SJCRH30 (cell line): ENCODE measurements at regions not wholly inside any gene's neighbourhood (a gene's known extent, or its start where the extent isn't known, plus 50 kb on each side); places are given as distances from the start of the nearest gene placed in this dataset.

Source experiments
- DNase-seq, 2 experiments: peaks; one replicate each; pipeline ENCODE4 v3.0.0-alpha.2; 2015 to 2020
- H3K27ac ChIP-seq: fragments of 250-450 bp; sonication (Bioruptor Pico); 2 replicates; pipeline ENCODE4 v1.5.1; 2020; ENCODE audit warnings: mild to moderate bottlenecking, moderate library complexity
- H3K27me3 ChIP-seq: fragments of 250-450 bp; sonication (Bioruptor Pico); 2 replicates; pipeline ENCODE4 v1.5.1; 2020; ENCODE audit warnings: mild to moderate bottlenecking, moderate library complexity
- H3K36me3 ChIP-seq: fragments of 250-450 bp; sonication (Bioruptor Pico); 2 replicates; pipeline ENCODE4 v1.5.1; 2020; ENCODE audit warnings: mild to moderate bottlenecking, moderate library complexity
- H3K4me1 ChIP-seq: fragments of 250-450 bp; sonication (Bioruptor Pico); 2 replicates; pipeline ENCODE4 v1.5.1; 2020; ENCODE audit warnings: mild to moderate bottlenecking, moderate library complexity
- H3K4me3 ChIP-seq: fragments of 250-450 bp; sonication (Bioruptor Pico); 2 replicates; pipeline ENCODE4 v1.5.1; 2020; ENCODE audit warnings: mild to moderate bottlenecking, moderate library complexity
- H3K9me3 ChIP-seq: fragments of 250-450 bp; sonication (Bioruptor Pico); replicated peaks from 2 replicates; pipeline ENCODE4 v1.5.1; 2020; ENCODE audit warnings: mild to moderate bottlenecking, moderate library complexity

GRCh38 chrX:130974323-130974722 lies 71.3 kb upstream of the ENOX2 start:
- DNase-seq: no peak
- H3K27ac ChIP-seq: no peak overlapping the region
- no peaks in the 10 kb centered on the region for H3K27me3 ChIP-seq
- H3K4me3 ChIP-seq: no peak overlapping the region
- H3K9me3 ChIP-seq: no peaks in the 10 kb centered on the region
- H3K36me3 ChIP-seq: no peaks in the 10 kb centered on the region
- no peaks in the 10 kb centered on the region for H3K4me1 ChIP-seq

- Histone ChIP-seq H3K27me3 (no peaks in the 10 kb centered on the region), H3K4me1 (no peaks in the 10 kb centered on the region), H3K36me3 (no peaks in the 10 kb centered on the region), H3K9me3 (no peaks in the 10 kb centered on the region), H3K27ac (no peak overlapping the region), H3K4me3 (no peak overlapping the region)
- DNase-seq: peak; percentile 35 to 70
Observed at GRCh38 chrX:130975947-130976346, 72.9 kb upstream of the ENOX2 start.

- Histone ChIP-seq H3K27ac (no peak overlapping the region), H3K4me3 (no peak overlapping the region), H3K27me3 (no peaks in the 10 kb centered on the region), H3K4me1 (peaks cover 9% of the 10 kb centered on the region; the same call in 1 of the 2 replicates), H3K9me3 (no peaks in the 10 kb centered on the region), H3K36me3 (no peaks in the 10 kb centered on the region)
- DNase-seq: no peak
Observed at GRCh38 chrX:130981836-130982235, 76.3 kb upstream of the ARHGAP36 start.

GRCh38 chrX:130984782-130985181 lies 73.4 kb upstream of the ARHGAP36 start:
- H3K9me3 ChIP-seq: no peaks in the 10 kb centered on the region
- H3K27ac ChIP-seq: peak overlapping the region; percentile 27
- H3K27me3 ChIP-seq: no peaks in the 10 kb centered on the region
- peaks cover 9% of the 10 kb centered on the region; the same call in 1 of the 2 replicates for H3K4me1 ChIP-seq
- DNase-seq: peak; percentile 33 to 75
- H3K4me3 ChIP-seq: no peak overlapping the region
- H3K36me3 ChIP-seq: no peaks in the 10 kb centered on the region

- Histone ChIP-seq H3K4me3 (no peak overlapping the region), H3K27me3 (no peaks in the 10 kb centered on the region), H3K36me3 (no peaks in the 10 kb centered on the region), H3K9me3 (no peaks in the 10 kb centered on the region), H3K27ac (no peak overlapping the region), H3K4me1 (peaks cover 9% of the 10 kb centered on the region; the same call in 1 of the 2 replicates)
- DNase-seq: no peak
Observed at GRCh38 chrX:130987241-130987640, 70.9 kb upstream of the ARHGAP36 start.

GRCh38 chrX:130990723-130991122 lies 67.4 kb upstream of the ARHGAP36 start:
- DNase-seq: no peak
- H3K4me3 ChIP-seq: no peak overlapping the region
- H3K4me1 ChIP-seq: no peaks in the 10 kb centered on the region
- H3K27me3 ChIP-seq: no peaks in the 10 kb centered on the region
- no peaks in the 10 kb centered on the region for H3K9me3 ChIP-seq
- no peaks in the 10 kb centered on the region for H3K36me3 ChIP-seq
- no peak overlapping the region for H3K27ac ChIP-seq

- Histone ChIP-seq H3K9me3 (no peaks in the 10 kb centered on the region), H3K4me1 (no peaks in the 10 kb centered on the region), H3K36me3 (no peaks in the 10 kb centered on the region), H3K27me3 (no peaks in the 10 kb centered on the region), H3K27ac (no peak overlapping the region), H3K4me3 (no peak overlapping the region)
- peak; percentile 14 to 60 for DNase-seq
Observed at GRCh38 chrX:130994671-130995070, 63.5 kb upstream of the ARHGAP36 start.

- Histone ChIP-seq H3K27me3 (no peaks in the 10 kb centered on the region), H3K9me3 (no peaks in the 10 kb centered on the region), H3K4me1 (no peaks in the 10 kb centered on the region), H3K4me3 (no peak overlapping the region), H3K36me3 (no peaks in the 10 kb centered on the region), H3K27ac (no peak overlapping the region)
- no peak for DNase-seq
Observed at GRCh38 chrX:130995439-130995838, 62.7 kb upstream of the ARHGAP36 start.

- Histone ChIP-seq H3K27me3 (no peaks in the 10 kb centered on the region), H3K36me3 (no peaks in the 10 kb centered on the region), H3K9me3 (no peaks in the 10 kb centered on the region), H3K4me3 (no peak overlapping the region), H3K4me1 (no peaks in the 10 kb centered on the region), H3K27ac (no peak overlapping the region)
- no peak for DNase-seq
Observed at GRCh38 chrX:130997314-130997713, 60.8 kb upstream of the ARHGAP36 start.

GRCh38 chrX:130999360-130999759 lies 58.8 kb upstream of the ARHGAP36 start:
- no peak overlapping the region for H3K4me3 ChIP-seq
- H3K27ac ChIP-seq: no peak overlapping the region
- no peaks in the 10 kb centered on the region for H3K27me3 ChIP-seq
- H3K9me3 ChIP-seq: no peaks in the 10 kb centered on the region
- no peak for DNase-seq
- no peaks in the 10 kb centered on the region for H3K36me3 ChIP-seq
- no peaks in the 10 kb centered on the region for H3K4me1 ChIP-seq
